ENCODE measurements at regions not wholly inside any gene's neighbourhood (a gene's known extent, or its start where the extent isn't known, plus 50 kb on each side); places are given as distances from the start of the nearest gene placed in this dataset.

DNA sequence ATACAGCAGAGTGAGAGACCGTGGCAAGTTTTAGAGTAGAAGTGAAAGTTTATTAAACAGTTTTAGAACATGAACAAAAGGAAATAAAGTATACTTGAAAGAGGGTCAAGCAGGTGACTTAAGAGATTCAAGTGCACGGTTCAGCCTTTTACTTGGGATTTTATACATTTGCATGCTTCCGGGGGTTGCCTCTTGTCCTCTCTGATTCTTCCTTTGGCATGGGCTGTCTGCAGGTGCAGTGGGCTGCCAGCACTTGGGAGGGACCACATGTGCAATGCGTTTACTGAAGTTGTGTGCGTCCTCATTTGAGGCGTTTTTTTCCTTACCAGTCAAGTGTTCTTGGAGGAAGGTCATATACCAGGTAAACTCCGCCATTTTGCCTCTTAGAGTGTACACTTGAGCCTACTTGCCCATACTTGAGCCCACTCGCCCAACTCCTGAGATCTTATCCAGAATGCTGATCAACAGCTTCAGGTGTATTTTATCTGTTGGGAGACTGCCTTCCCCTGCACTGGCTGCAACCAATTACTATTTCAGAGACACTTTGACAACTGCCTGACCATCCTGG is 195.2 kb downstream of the IRX5 start:
- no peak for DNase-seq

DNA sequence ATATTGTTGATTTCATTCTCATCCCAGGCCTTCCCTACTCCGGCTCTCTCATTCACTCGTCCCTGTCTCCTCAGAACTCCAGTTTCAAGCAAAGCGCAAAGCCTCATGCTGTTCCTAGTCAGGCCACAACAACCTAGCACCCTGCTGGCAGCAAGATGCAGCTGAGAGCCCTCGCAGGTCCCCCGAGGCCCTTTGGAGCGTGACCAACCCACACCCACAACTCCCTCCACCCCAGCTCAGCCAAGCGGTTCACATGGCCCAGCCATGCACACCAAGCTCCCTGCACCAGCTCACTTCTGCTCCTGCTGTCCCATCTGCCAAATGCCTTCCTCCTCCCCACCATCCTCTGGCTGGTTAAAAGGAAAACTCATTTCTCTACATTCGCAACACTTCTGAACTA is 195.8 kb downstream of the IRX5 start:
- DNase-seq, result no peak

GRCh38 chr16:55130456-55130855 is 193.5 kb upstream of the IRX6 start:
- DNase-seq, result no peak

GRCh38 chr16:55130911-55131310 is 193.1 kb upstream of the IRX6 start:
- DNase-seq, result no peak

GRCh38 chr16:55133654-55134053 is 190.3 kb upstream of the IRX6 start:
- DNase-seq, result no peak

GRCh38 chr16:55136356-55137150 is 187.4 kb upstream of the IRX6 start:
- DNase-seq, result no peak

DNA sequence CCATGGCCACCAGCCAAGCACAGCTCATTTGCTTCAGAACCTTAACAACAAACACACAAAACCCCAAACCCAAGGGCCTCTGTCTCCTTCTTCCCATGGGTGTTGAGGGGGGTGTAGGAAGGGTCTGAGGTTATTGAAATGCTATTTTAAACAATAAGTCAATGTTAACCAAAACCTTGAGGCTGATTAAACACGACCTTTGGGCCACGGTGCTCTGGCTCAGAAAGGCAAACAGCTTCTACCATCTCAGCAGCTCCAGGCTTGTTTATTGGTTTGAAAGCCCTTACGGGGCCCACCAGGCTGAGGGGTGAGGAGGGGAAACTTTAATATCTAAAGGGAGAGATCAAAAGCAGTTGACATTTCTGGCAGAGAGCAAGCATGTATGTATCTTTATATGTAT is 185.7 kb upstream of the IRX6 start:
- no peak for DNase-seq

- DNase-seq, result no peak
Measured at GRCh38 chr16:55142405-55142804, 181.6 kb upstream of the IRX6 start.

- DNase-seq, result no peak
Measured at GRCh38 chr16:55144651-55145050, 179.4 kb upstream of the IRX6 start.

GRCh38 chr16:55145771-55146603 is 178.0 kb upstream of the IRX6 start:
- no peak for DNase-seq

- DNase-seq, result no peak
Measured at GRCh38 chr16:55146966-55147365, 177.0 kb upstream of the IRX6 start.

GRCh38 chr16:55147396-55147795 is 176.6 kb upstream of the IRX6 start:
- DNase-seq, result no peak

DNA sequence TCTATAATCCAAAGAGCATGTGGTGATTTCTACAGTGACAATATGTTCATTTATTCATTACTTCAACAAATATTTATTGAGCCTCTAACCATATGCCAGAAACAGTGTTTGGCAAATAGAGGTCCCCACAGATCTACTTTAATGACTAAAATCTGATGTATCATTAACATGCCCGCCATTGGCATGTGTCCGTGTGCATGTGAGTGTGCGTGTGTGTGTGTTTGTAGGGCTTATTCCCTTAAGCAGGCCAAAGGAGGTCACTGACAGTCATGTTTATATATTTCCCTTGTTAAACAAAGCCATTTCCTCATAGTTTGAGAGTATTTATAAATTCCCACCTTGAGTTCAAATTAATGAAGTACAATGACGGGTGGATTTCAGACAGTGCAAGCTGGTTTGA is 174.4 kb upstream of the IRX6 start:
- DNase-seq, result no peak

DNA sequence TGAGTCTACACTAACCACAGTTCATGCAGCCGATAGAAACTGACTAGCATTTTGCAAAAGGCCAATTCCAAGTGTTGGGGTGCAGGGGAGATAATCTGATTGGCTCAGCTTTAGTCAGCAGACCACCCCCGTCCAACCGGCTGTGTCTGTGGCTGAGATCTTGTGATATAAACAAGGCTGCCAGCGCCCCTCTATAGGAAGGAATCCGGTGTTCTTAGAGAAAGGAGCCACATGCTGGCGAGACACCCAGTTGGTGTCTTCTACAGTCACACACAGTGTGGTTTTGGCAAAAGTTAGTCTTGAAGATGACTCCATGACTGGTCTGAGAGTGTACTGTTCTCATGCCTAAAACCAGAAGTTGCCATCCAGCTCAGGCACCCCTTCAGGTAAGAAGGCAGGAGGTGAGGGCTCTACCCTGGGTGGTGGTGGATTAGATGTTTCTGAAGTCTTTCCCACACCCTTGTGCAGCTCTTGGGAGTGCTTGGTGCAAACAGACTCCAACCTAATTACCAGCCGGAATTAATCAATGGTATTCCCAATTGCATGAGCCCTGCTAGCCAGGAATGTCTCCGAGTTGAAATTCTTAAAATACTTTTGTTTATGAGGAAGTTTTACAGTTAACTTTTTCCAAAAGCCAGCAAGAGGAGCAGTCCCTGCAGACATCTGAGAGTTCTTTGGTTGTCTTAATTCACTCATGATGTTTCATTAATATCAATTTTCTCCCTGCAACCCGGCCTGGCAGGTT is 172.3 kb upstream of the IRX6 start:
- DNase-seq, result no peak

GRCh38 chr16:55152875-55153390 is 171.1 kb upstream of the IRX6 start:
- no peak for DNase-seq

DNA sequence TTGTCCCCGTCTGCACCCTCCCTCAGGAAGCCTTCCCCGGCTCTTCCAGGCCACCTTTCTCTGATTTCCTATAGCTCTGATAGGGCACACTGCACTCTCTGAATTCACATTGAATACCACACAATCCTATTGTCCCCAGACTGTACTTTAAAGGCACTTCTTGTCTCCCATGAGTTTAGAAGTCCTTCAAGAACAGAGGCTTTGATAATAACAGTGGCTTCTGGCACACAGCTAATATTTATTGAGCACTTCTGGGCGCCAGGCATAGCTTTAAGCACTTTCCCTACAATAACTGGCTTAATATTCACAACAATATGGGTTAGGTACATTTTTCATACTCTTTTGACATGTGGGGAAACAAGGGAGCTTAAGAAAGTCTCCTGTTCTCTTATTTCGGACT is 169.7 kb upstream of the IRX6 start:
- no peak for DNase-seq

DNA sequence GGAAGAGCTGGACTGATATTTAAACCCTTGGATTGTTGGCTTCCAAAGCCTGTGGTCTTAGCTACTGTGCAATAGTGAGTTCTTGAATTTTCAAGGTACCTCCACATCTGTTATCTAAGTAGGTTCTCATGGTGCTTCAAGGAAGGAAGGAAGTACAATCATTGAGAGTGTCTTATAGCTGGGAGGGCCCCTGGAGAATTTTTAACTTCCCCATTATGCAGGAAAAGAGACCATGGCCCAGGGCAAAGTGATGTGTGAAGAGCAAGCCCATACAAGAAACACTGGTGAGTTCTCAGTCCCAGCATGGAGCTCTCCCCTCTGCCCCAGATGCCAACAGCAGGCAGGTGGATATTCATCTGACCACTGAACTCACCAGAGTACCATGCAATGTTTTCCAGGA is 169.0 kb upstream of the IRX6 start:
- no peak for DNase-seq

DNA sequence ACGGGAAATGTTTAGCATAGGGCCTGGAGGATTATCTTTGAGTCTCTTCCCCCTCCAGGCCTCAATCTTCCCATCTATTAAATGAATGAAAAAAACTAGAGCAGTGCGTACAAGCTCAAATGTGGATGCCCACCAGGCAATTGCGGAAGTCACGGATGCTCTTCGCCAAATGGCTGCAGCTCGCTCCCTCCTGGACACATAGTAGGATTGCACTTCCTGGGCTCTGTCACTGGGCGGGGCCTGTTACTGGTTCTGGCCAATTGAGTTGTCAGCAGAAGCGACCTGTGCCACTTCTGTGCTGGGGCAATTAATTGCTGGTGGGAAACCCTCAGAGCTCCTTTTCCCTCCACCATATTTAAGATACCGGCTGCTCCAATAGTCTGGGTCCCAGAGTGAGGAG is 168.2 kb upstream of the IRX6 start:
- DNase-seq, result no peak

DNA sequence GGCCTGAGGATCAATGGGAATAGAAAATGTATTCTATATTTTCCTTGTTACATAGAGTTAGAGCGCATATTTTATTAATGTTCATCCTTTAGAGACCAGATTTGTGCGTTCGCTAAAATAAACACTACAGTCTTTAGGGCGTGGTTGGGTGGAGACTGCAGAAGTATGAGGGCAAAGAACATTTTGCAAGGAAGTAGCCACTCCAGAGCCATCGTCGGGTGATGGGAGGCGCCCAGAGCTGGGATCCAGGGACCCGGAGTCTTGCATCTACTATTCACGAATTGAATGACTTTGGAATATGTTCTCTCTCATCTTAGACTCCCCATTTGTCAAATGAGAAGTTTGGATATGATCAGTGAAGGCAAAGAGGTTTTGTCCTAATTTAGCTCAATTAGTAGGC is 154.2 kb upstream of the IRX6 start:
- DNase-seq, result no peak

DNA sequence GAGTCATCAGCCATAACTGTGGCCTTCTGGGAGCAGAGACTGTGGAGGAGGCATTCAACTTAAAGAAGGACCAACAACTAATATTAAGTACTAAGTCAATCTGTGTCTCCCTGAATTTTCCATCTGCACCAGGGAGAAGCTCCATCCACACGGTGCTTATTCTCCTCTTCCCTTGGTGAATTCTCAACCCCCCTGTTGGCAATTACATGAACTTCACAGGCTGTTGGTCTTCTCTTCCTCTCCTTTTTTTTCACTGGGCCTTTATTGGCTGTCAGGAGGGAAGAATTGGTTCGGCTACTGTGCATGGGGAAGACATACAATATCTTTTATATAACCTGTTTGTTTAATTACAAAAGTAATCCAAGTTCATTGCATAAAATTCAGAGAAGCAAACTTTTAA is 152.8 kb upstream of the IRX6 start:
- no peak for DNase-seq

GRCh38 chr16:55175389-55175788 is 148.6 kb upstream of the IRX6 start:
- no peak for DNase-seq

DNA sequence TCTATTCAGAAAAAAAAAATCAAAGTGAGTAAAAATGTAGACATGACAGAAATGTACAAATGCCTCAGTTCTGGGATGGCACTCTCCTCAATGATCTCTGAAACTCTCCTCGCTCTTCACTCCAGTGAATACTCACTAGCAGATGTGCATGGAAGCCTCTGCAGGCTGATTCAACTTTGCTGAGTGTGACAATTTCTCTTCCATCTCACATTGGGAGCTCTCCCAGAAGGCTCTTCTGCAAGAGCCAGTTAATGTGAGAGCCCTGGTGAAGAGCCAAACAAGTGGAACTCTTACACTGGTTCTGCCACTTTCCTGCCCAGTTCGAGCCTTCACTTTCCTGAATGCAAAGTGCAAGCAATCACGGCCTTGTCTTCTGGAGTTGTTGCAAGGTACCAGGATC is 147.1 kb upstream of the IRX6 start:
- DNase-seq, result no peak

DNA sequence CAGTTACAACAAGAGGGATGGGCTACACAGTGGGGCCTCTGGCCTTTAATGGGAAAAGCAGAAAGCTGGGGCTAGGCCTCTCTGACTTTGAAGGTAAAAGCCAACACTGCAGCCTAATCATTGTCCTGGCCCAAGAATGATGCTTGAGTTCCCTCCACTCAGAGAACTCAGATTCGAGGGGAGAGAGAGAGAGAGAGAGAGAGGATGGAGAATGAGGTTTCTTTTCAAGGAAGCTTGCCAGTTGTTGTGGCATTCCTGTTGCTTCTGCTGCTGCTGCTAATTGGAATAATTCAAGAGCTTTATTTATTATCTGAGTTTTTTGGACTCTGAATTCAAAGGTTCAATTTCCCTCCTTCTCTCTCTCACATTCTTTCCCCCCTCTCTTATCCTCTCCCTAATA is 144.6 kb upstream of the IRX6 start:
- no peak for DNase-seq
